ENCODE measurements at regions not wholly inside any gene's neighbourhood (a gene's known extent, or its start where the extent isn't known, plus 50 kb on each side); places are given as distances from the start of the nearest gene placed in this dataset.

- no peak for DNase-seq
Measured at GRCh38 chr13:74707291-74707690, 573.1 kb upstream of the KLF12 start.

GRCh38 chr13:74706801-74707200 lies 572.6 kb upstream of the KLF12 start:
- DNase-seq, result no peak

GRCh38 chr13:74705438-74705837 lies 571.2 kb upstream of the KLF12 start:
- DNase-seq, result no peak

- DNase-seq, result no peak
Measured at GRCh38 chr13:74703855-74704387, 569.7 kb upstream of the KLF12 start.

- no peak for DNase-seq
Measured at GRCh38 chr13:74696148-74696922, 562.1 kb upstream of the KLF12 start.

GRCh38 chr13:74695021-74695800 lies 561.0 kb upstream of the KLF12 start:
- DNase-seq, result no peak

- no peak for DNase-seq
Measured at GRCh38 chr13:74687442-74688182, 553.4 kb upstream of the KLF12 start.

GRCh38 chr13:74683411-74683810 lies 549.2 kb upstream of the KLF12 start:
- no peak for DNase-seq

GRCh38 chr13:74682746-74683145 lies 548.5 kb upstream of the KLF12 start:
- no peak for DNase-seq

GRCh38 chr13:74681891-74682290 lies 547.7 kb upstream of the KLF12 start:
- DNase-seq, result no peak

GRCh38 chr13:74678308-74678965 lies 544.2 kb upstream of the KLF12 start:
- DNase-seq, result no peak

GRCh38 chr13:74675972-74676371 lies 541.8 kb upstream of the KLF12 start:
- DNase-seq, result no peak

GRCh38 chr13:74675182-74675581 lies 541.0 kb upstream of the KLF12 start:
- no peak for DNase-seq

GRCh38 chr13:74674720-74675119 lies 540.5 kb upstream of the KLF12 start:
- DNase-seq, result no peak

GRCh38 chr13:74669149-74669548 lies 534.9 kb upstream of the KLF12 start:
- DNase-seq, result no peak

GRCh38 chr13:74667656-74668203 lies 533.5 kb upstream of the KLF12 start:
- no peak for DNase-seq

- no peak for DNase-seq
Measured at GRCh38 chr13:74662905-74663304, 528.7 kb upstream of the KLF12 start.

- no peak for DNase-seq
Measured at GRCh38 chr13:74661851-74662250, 527.6 kb upstream of the KLF12 start.

GRCh38 chr13:74657765-74658164 lies 523.6 kb upstream of the KLF12 start:
- DNase-seq, result no peak

- no peak for DNase-seq
Measured at GRCh38 chr13:74651121-74651520, 516.9 kb upstream of the KLF12 start.

GRCh38 chr13:74647991-74648390 lies 513.8 kb upstream of the KLF12 start:
- DNase-seq, result no peak

- DNase-seq, result no peak
Measured at GRCh38 chr13:74647211-74647610, 513.0 kb upstream of the KLF12 start.

GRCh38 chr13:74646091-74646490 lies 511.9 kb upstream of the KLF12 start:
- no peak for DNase-seq
